PFSK-1 (cell line): ENCODE measurements at regions not wholly inside any gene's neighbourhood (a gene's known extent, or its start where the extent isn't known, plus 50 kb on each side); places are given as distances from the start of the nearest gene placed in this dataset.

ENCODE experiments used
- FOXP2 ChIP-seq: optimal IDR thresholded peaks from 2 replicates; pipeline ENCODE3; 2011; ENCODE audit warnings: borderline replicate concordance, control low read depth, inconsistent platforms; ENCODE audit not compliant: insufficient read depth; ENCODE audit errors: extremely low read length, extremely low read depth
- POLR2AphosphoS5 ChIP-seq: IDR thresholded peaks from 2 replicates; pipeline ENCODE4 v1.6.1; 2012; ENCODE audit warnings: low read depth, mild to moderate bottlenecking, control low read depth, low read length, moderate library complexity
- SIN3A ChIP-seq: IDR thresholded peaks from 2 replicates; pipeline ENCODE4 v1.6.1; 2012; ENCODE audit warnings: mild to moderate bottlenecking, low read length, moderate library complexity, borderline replicate concordance; ENCODE audit not compliant: insufficient read depth
- TAF1 ChIP-seq: IDR thresholded peaks from 2 replicates; pipeline ENCODE4 v1.6.1; 2012; ENCODE audit warnings: low read length, control low read depth, borderline replicate concordance; ENCODE audit not compliant: insufficient read depth
- TF ChIP-seq, protein P1 (sequence below), 2 experiments: IDR thresholded peaks; 2 replicates each; pipeline versions ENCODE4 v1.6.1 to v1.8.0; 2011 to 2012; ENCODE audit warnings: low read depth in 2 of 2, low read length in 2 of 2, control low read depth in 1 of 2, inconsistent platforms in 1 of 2, mild to moderate bottlenecking in 1 of 2, moderate library complexity in 1 of 2; ENCODE audit not compliant: insufficient read depth in 1 of 2

- no peak for TF ChIP-seq SIN3A
- no peak for TF ChIP-seq FOXP2
- no peak for TF ChIP-seq POLR2AphosphoS5
- TF ChIP-seq, protein P1, sequence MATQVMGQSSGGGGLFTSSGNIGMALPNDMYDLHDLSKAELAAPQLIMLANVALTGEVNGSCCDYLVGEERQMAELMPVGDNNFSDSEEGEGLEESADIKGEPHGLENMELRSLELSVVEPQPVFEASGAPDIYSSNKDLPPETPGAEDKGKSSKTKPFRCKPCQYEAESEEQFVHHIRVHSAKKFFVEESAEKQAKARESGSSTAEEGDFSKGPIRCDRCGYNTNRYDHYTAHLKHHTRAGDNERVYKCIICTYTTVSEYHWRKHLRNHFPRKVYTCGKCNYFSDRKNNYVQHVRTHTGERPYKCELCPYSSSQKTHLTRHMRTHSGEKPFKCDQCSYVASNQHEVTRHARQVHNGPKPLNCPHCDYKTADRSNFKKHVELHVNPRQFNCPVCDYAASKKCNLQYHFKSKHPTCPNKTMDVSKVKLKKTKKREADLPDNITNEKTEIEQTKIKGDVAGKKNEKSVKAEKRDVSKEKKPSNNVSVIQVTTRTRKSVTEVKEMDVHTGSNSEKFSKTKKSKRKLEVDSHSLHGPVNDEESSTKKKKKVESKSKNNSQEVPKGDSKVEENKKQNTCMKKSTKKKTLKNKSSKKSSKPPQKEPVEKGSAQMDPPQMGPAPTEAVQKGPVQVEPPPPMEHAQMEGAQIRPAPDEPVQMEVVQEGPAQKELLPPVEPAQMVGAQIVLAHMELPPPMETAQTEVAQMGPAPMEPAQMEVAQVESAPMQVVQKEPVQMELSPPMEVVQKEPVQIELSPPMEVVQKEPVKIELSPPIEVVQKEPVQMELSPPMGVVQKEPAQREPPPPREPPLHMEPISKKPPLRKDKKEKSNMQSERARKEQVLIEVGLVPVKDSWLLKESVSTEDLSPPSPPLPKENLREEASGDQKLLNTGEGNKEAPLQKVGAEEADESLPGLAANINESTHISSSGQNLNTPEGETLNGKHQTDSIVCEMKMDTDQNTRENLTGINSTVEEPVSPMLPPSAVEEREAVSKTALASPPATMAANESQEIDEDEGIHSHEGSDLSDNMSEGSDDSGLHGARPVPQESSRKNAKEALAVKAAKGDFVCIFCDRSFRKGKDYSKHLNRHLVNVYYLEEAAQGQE (IDR thresholded peaks at IDR 0.05; ENCODE audit: insufficient read depth in 1 of 2, low read depth in 2 of 2, low read length in 2 of 2) = no peak
- TF ChIP-seq TAF1 = no peak
Observed at GRCh38 chr9:115189686-115190085, 71.7 kb upstream of the TNC start.

DNA sequence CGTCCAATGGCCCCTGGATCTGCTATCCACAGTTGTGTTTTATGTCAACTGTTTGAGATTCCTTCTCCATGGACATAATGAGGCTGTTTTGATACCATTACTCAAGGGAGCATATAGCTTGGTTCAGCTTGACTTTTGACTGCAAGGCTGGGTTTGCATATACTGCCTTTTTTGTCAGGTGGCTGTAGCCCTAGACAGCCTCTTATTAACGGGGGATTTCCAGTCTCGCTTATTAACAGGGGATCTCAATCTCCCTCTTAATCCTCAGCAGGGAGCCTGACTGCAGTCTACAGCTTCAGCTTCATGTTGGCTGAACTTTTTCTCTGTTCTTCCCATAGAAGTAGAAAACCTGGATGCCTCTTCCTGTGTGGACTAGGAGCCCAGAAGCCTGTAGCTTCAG is 73.7 kb upstream of the TNC start:
- TF ChIP-seq TAF1 = no peak

DNA sequence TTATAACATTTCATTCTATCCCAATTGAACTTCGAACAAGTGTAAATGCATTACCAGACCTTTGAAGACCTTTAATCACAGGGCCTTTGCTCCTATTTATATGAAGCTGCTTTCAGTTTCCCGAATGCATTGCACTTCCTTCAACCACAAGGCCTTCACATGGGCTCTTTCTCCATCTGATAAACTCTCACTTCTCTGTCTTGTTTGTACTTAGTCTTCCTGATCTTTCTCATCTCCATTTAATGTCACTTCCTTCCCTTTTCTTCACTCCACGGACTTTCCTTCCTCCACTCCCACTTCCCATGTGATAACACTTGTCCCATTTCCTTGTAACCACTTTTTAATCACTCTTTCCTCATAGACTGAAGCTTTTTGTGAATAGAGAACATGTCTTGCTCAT is 74.3 kb upstream of the TNC start:
- no peak for TF ChIP-seq TAF1
- no peak for TF ChIP-seq POLR2AphosphoS5
- no peak for TF ChIP-seq SIN3A
- no peak for TF ChIP-seq FOXP2
- TF ChIP-seq, protein P1 (IDR thresholded peaks at IDR 0.05; ENCODE audit: insufficient read depth in 1 of 2, low read depth in 2 of 2, low read length in 2 of 2) = no peak

- TF ChIP-seq, protein P1 (IDR thresholded peaks at IDR 0.05; ENCODE audit: insufficient read depth in 1 of 2, low read depth in 2 of 2, low read length in 2 of 2) = no peak
- TF ChIP-seq FOXP2 (no peak), POLR2AphosphoS5 (no peak), TAF1 (no peak), SIN3A (no peak)
Observed at GRCh38 chr9:115192835-115193525, 75.0 kb upstream of the TNC start.

DNA sequence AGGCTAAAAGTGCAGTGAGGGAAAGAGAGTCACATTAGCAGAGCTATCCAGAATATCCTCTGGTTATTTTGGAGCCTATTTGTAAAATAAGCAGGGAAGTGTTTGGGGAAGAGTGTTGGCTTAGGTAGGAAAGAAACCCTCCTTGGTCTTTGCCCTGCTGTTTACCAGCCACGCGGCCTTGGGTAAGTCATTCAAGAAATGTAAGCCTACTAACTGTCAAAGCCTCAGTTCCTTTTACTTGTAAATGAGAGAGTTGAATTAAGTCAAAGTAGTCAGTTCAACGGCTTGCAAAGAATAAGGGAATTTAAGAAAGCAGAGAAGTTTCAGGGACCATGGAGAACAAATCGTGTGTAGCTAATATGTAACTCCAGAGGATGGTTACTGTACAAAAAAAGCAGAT is 75.8 kb upstream of the TNC start:
- no peak for TF ChIP-seq TAF1
- TF ChIP-seq, protein P1 (IDR thresholded peaks at IDR 0.05; ENCODE audit: insufficient read depth in 1 of 2, low read depth in 2 of 2, low read length in 2 of 2) = no peak
- no peak for TF ChIP-seq FOXP2
